Fibroblast of skin of left quadriceps (primary cell): ENCODE measurements at regions not wholly inside any gene's neighbourhood (a gene's known extent, or its start where the extent isn't known, plus 50 kb on each side); places are given as distances from the start of the nearest gene placed in this dataset.

ENCODE experiments used
- DNase-seq, 2 experiments: peaks; one replicate each; pipeline ENCODE4 v3.0.0-alpha.2; 2013; ENCODE audit warnings: low read depth in 2 of 2

GRCh38 chr5:118778941-118779340 is 209.4 kb downstream of the DTWD2 start:
- DNase-seq: no peak

- DNase-seq: no peak
Measured at GRCh38 chr5:118777189-118777736, 211.1 kb downstream of the DTWD2 start.

GRCh38 chr5:118776755-118777154 is 211.6 kb downstream of the DTWD2 start:
- no peak for DNase-seq

GRCh38 chr5:118775790-118776499 is 212.4 kb downstream of the DTWD2 start:
- no peak for DNase-seq

GRCh38 chr5:118768607-118769175 is 219.7 kb downstream of the DTWD2 start:
- no peak for DNase-seq

- no peak for DNase-seq
Measured at GRCh38 chr5:118762291-118762690, 226.1 kb downstream of the DTWD2 start.

GRCh38 chr5:118761814-118762213 is 226.5 kb downstream of the DTWD2 start:
- DNase-seq: no peak

GRCh38 chr5:118752969-118753368 is 235.4 kb downstream of the DTWD2 start:
- no peak for DNase-seq

- no peak for DNase-seq
Measured at GRCh38 chr5:118736396-118736795, 252.0 kb downstream of the DTWD2 start.

GRCh38 chr5:118733394-118733793 is 255.0 kb downstream of the DTWD2 start:
- DNase-seq: no peak

- no peak for DNase-seq
Measured at GRCh38 chr5:118728191-118728590, 260.2 kb downstream of the DTWD2 start.

- DNase-seq: no peak
Measured at GRCh38 chr5:118726891-118727290, 261.5 kb downstream of the DTWD2 start.

- no peak for DNase-seq
Measured at GRCh38 chr5:118723021-118723338, 265.4 kb downstream of the DTWD2 start.

GRCh38 chr5:118722122-118723020 is 266.0 kb downstream of the DTWD2 start:
- no peak for DNase-seq

- no peak for DNase-seq
Measured at GRCh38 chr5:118711727-118712126, 276.6 kb downstream of the DTWD2 start.

- DNase-seq: no peak
Measured at GRCh38 chr5:118705959-118706667, 282.2 kb downstream of the DTWD2 start.

GRCh38 chr5:118703241-118703640 is 285.1 kb downstream of the DTWD2 start:
- no peak for DNase-seq

GRCh38 chr5:118701791-118702190 is 286.6 kb downstream of the DTWD2 start:
- DNase-seq: no peak

- DNase-seq: no peak
Measured at GRCh38 chr5:118700510-118700909, 287.8 kb downstream of the DTWD2 start.

- no peak for DNase-seq
Measured at GRCh38 chr5:118698774-118699173, 289.6 kb downstream of the DTWD2 start.

GRCh38 chr5:118696076-118696475 is 292.3 kb downstream of the DTWD2 start:
- no peak for DNase-seq

- DNase-seq: no peak
Measured at GRCh38 chr5:118692811-118693342, 295.5 kb downstream of the DTWD2 start.
